HEK293 (cell line): ENCODE measurements at regions not wholly inside any gene's neighbourhood (a gene's known extent, or its start where the extent isn't known, plus 50 kb on each side); places are given as distances from the start of the nearest gene placed in this dataset.
A peak's percentile ranks its signal among the peaks of the same experiment; 100 is the strongest.

ENCODE experiments used
- CTCF ChIA-PET: fragments of 350-600 bp; formaldehyde crosslinking; extraction: SDS; loops from one replicate; lab custom pipeline; 2021; ENCODE audit warnings: antibody characterized with exemption; lab: Yijun Ruan, JAX
- POLR2A ChIA-PET: fragments of 300-600 bp; formaldehyde crosslinking; extraction: SDS; loops from one replicate; lab custom pipeline; 2020; ENCODE audit warnings: antibody characterized with exemption, inconsistent platforms; lab: Yijun Ruan, JAX
- H3K27ac ChIP-seq: fragments of 200-500 bp; sonication (Bioruptor generic); 2 replicates; pipeline ENCODE4 v1.5.1; 2014; ENCODE audit warnings: low read depth, low read length, control low read depth, inconsistent platforms; ENCODE audit errors: extremely low read depth
- H3K36me3 ChIP-seq, 2 experiments: fragments of 200-500 bp in 1 of 2; sonication (Bioruptor generic) in 1 of 2; 1 replicate in 1 of 2; 2 replicates in 1 of 2; pipeline ENCODE4 v1.5.1; 2014 to 2017; ENCODE audit warnings: inconsistent platforms in 2 of 2, low read length in 2 of 2; ENCODE audit not compliant: control insufficient read depth in 2 of 2, insufficient read depth in 1 of 2
- H3K4me1 ChIP-seq: fragments of 200-500 bp; sonication (Bioruptor generic); 2 replicates; pipeline ENCODE4 v1.5.1; 2014; ENCODE audit warnings: mild to moderate bottlenecking, low read length, inconsistent platforms; ENCODE audit not compliant: control insufficient read depth, insufficient read depth
- H3K4me3 ChIP-seq: 2 replicates; pipeline ENCODE4 v1.5.1; 2011; ENCODE audit warnings: low read depth, mild to moderate bottlenecking, control low read depth, low read length, moderate library complexity
- H3K9me3 ChIP-seq: fragments of 200-500 bp; sonication (Bioruptor generic); 2 replicates; pipeline ENCODE4 v1.5.1; 2014; ENCODE audit warnings: low read depth, low read length, inconsistent platforms; ENCODE audit not compliant: control insufficient read depth, insufficient read depth
- BCL11A ChIP-seq: fragments of 450-650 bp; formaldehyde crosslinking; IDR thresholded peaks from 2 replicates; pipeline ENCODE4 v1.5.1; 2016; ENCODE audit warnings: low read depth, missing biosample characterization, missing genetic modification characterization
- IKZF3 ChIP-seq: fragments of 450-650 bp; IDR thresholded peaks from 2 replicates; pipeline ENCODE4 v1.5.0; 2018; ENCODE audit warnings: missing biosample characterization, mild to moderate bottlenecking, missing genetic modification characterization, moderate library complexity
- KLF10 ChIP-seq: fragments of 450-650 bp; IDR thresholded peaks from 2 replicates; pipeline ENCODE4 v1.5.1; 2018; ENCODE audit warnings: missing biosample characterization, mild to moderate bottlenecking, missing genetic modification characterization
- MEIS1 ChIP-seq: sonication (generic); formaldehyde crosslinking; IDR thresholded peaks from 2 replicates; pipeline ENCODE4 v1.8.1; 2022; ENCODE audit warnings: missing genetic modification reagents, mild to moderate bottlenecking, borderline replicate concordance
- PBX3 ChIP-seq: sonication (generic); formaldehyde crosslinking; IDR thresholded peaks from 2 replicates; pipeline ENCODE4 v1.8.1; 2022; ENCODE audit warnings: mild to moderate bottlenecking, moderate library complexity, missing genetic modification reagents
- REST ChIP-seq: fragments of 450-650 bp; formaldehyde crosslinking; IDR thresholded peaks from 2 replicates; pipeline ENCODE4 v1.5.1; 2016; ENCODE audit warnings: missing biosample characterization, missing genetic modification characterization
- SALL2 ChIP-seq: fragments of 450-650 bp; formaldehyde crosslinking; IDR thresholded peaks from 2 replicates; pipeline ENCODE4 v1.5.0; 2017; ENCODE audit warnings: missing biosample characterization, mild to moderate bottlenecking, missing genetic modification characterization, borderline replicate concordance
- TCF7L2 ChIP-seq: IDR thresholded peaks from 2 replicates; pipeline ENCODE4 v1.6.1; 2011; ENCODE audit warnings: low read depth, mild to moderate bottlenecking, inconsistent platforms, low read length, moderate library complexity, borderline replicate concordance
- ZBTB7A ChIP-seq: fragments of 450-650 bp; formaldehyde crosslinking; IDR thresholded peaks from 2 replicates; pipeline ENCODE4 v1.5.1; 2016; ENCODE audit warnings: low read depth, missing biosample characterization, missing genetic modification characterization
- ZFP69B ChIP-seq: fragments of 450-650 bp; formaldehyde crosslinking; IDR thresholded peaks from 2 replicates; pipeline ENCODE4 v1.5.1; 2016; ENCODE audit warnings: missing biosample characterization, missing genetic modification characterization
- ZNF16 ChIP-seq: fragments of 450-650 bp; formaldehyde crosslinking; IDR thresholded peaks from 2 replicates; pipeline ENCODE4 v1.5.1; 2016; ENCODE audit warnings: low read depth, missing biosample characterization, missing genetic modification characterization
- ZNF280D ChIP-seq: fragments of 450-650 bp; formaldehyde crosslinking; IDR thresholded peaks from 2 replicates; pipeline ENCODE4 v1.5.1; 2016; ENCODE audit warnings: missing biosample characterization, missing genetic modification characterization
- ZNF449 ChIP-seq: fragments of 450-650 bp; formaldehyde crosslinking; IDR thresholded peaks from 2 replicates; pipeline ENCODE4 v1.5.1; 2017; ENCODE audit warnings: missing biosample characterization, mild to moderate bottlenecking, missing genetic modification characterization, moderate library complexity
- ZNF555 ChIP-seq: fragments of 450-650 bp; formaldehyde crosslinking; conservative IDR thresholded peaks from 2 replicates; pipeline ENCODE4 v1.5.1; 2017; ENCODE audit warnings: missing biosample characterization, mild to moderate bottlenecking, missing genetic modification characterization, inconsistent platforms
- ZNF707 ChIP-seq: fragments of 450-650 bp; formaldehyde crosslinking; IDR thresholded peaks from 2 replicates; pipeline ENCODE4 v1.5.1; 2016; ENCODE audit warnings: missing biosample characterization, missing genetic modification characterization

- TF ChIP-seq ZFP69B (tag by site-specific recombination) (peak; percentile 93), TCF7L2 (no peak)
Measured at GRCh38 chr7:140230861-140231770, 54.3 kb upstream of the KDM7A start (continued).

GRCh38 chr7:140230516-140230860 is 53.7 kb upstream of the KDM7A start:
- Histone ChIP-seq H3K9me3 (no peaks in the 10 kb centered on the region), H3K4me3 (peak overlapping the region; percentile 44)
- 0 out of 2 replicates have a peak, but pooled peaks have one; percentile 0 for TF ChIP-seq PBX3 (CRISPR knock-in tag)
- TF ChIP-seq BCL11A (tag by site-specific recombination): no peak
- TF ChIP-seq KLF10 (tag by site-specific recombination): no peak
- TF ChIP-seq, all 188 proteins: peak for 1
- Histone ChIP-seq H3K4me1 (no peaks in the 10 kb centered on the region), H3K27ac (peak overlapping the region; percentile 25; the same call in 1 of the 2 replicates), H3K36me3 (no peaks in the 10 kb centered on the region)
- ChIA-PET CTCF (no interaction called here), POLR2A (no interaction called here)

- Histone ChIP-seq H3K4me1 (no peaks in the 10 kb centered on the region), H3K36me3 (no peaks in the 10 kb centered on the region), H3K4me3 (no peak overlapping the region), H3K27ac (peak overlapping the region; percentile 25; the same call in 1 of the 2 replicates), H3K9me3 (no peaks in the 10 kb centered on the region)
- TF ChIP-seq ZNF16 (no peak), IKZF3 (no peak), ZNF555 (tag by site-specific recombination) (no peak), ZNF707 (tag by site-specific recombination) (no peak), ZNF449 (no peak), SALL2 (tag by site-specific recombination) (no peak), REST (tag by site-specific recombination) (no peak), MEIS1 (CRISPR knock-in tag) (no peak), ZBTB7A (tag by site-specific recombination) (no peak), ZNF280D (tag by site-specific recombination) (no peak)
- POLR2A ChIA-PET: no interaction called here
- CTCF ChIA-PET: no interaction called here
Measured at GRCh38 chr7:140229591-140230515, 53.1 kb upstream of the KDM7A start.
